Stimulated activated memory B cell treated with anti-CD40 and anti-IgM and Interleukin-4, amounts not matched to agents 10 μg/mL and 1 μg/mL and 100 μg/mL, for 72 hours (primary cell): ENCODE measurements at regions not wholly inside any gene's neighbourhood (a gene's known extent, or its start where the extent isn't known, plus 50 kb on each side); places are given as distances from the start of the nearest gene placed in this dataset.

Experiments used
- ATAC-seq: fragments of 150-1000 bp; cut with Tn5 transposase; 2 replicates; pipeline ENCODE4 v1.10.0; 2021
- H3K27ac Mint-ChIP-seq: one replicate; pipeline ENCODE4 v1.8.0; 2022; ENCODE audit warnings: mild to moderate bottlenecking, mixed read lengths
- H3K27me3 Mint-ChIP-seq: one replicate; pipeline ENCODE4 v1.8.0; 2022; ENCODE audit warnings: mixed read lengths
- H3K36me3 Mint-ChIP-seq: one replicate; pipeline ENCODE4 v1.8.0; 2022; ENCODE audit warnings: mixed read lengths
- H3K4me1 Mint-ChIP-seq: one replicate; pipeline ENCODE4 v1.8.0; 2022; ENCODE audit warnings: mixed read lengths
- H3K4me3 Mint-ChIP-seq: one replicate; pipeline ENCODE4 v1.8.0; 2022; ENCODE audit warnings: mild to moderate bottlenecking, moderate library complexity, mixed read lengths
- H3K9me3 Mint-ChIP-seq: one replicate; pipeline ENCODE4 v1.8.0; 2022; ENCODE audit warnings: mixed read lengths

GRCh38 chr20:56820984-56821383, 191.9 kb downstream of the TFAP2C start:
- H3K4me3 Mint-ChIP-seq, result no peak overlapping the region
- no peaks in the 10 kb centered on the region for H3K36me3 Mint-ChIP-seq
- peaks cover 9% of the 10 kb centered on the region for H3K9me3 Mint-ChIP-seq
- ATAC-seq, result no peak
- H3K27me3 Mint-ChIP-seq, result no peaks in the 10 kb centered on the region
- H3K27ac Mint-ChIP-seq, result no peak overlapping the region
- H3K4me1 Mint-ChIP-seq, result no peaks in the 10 kb centered on the region

DNA sequence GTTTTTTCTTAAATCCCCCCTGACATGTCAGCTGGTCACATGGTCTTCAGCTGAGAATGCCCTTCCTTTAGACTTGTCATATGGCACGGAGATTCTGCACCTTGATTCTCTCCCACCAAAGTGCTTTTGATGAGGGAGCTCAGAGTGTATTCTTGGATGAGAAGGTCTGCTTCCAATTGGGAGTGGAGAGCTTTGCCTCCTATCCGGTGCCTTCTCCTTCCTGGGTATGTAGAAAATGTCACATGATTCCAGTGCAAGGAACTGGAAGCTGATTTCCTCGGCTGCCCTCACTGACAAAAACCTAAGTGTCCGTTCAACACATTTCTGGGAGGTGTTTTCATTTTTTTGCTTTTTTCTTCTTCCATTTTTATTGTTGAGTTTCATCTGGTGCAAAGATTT, 197.2 kb downstream of the TFAP2C start:
- peaks cover 12% of the 10 kb centered on the region for H3K27me3 Mint-ChIP-seq
- H3K4me3 Mint-ChIP-seq, result no peak overlapping the region
- H3K4me1 Mint-ChIP-seq, result no peaks in the 10 kb centered on the region
- no peak overlapping the region for H3K27ac Mint-ChIP-seq
- H3K36me3 Mint-ChIP-seq, result no peaks in the 10 kb centered on the region
- no peak for ATAC-seq
- H3K9me3 Mint-ChIP-seq, result no peaks in the 10 kb centered on the region

- Mint-ChIP-seq H3K4me1 (no peaks in the 10 kb centered on the region), H3K4me3 (no peak overlapping the region), H3K27me3 (peaks cover 12% of the 10 kb centered on the region), H3K27ac (no peak overlapping the region), H3K9me3 (no peaks in the 10 kb centered on the region), H3K36me3 (no peaks in the 10 kb centered on the region)
- ATAC-seq, result no peak
These were observed 197.9 kb downstream of the TFAP2C start for GRCh38 chr20:56826705-56827665.

DNA sequence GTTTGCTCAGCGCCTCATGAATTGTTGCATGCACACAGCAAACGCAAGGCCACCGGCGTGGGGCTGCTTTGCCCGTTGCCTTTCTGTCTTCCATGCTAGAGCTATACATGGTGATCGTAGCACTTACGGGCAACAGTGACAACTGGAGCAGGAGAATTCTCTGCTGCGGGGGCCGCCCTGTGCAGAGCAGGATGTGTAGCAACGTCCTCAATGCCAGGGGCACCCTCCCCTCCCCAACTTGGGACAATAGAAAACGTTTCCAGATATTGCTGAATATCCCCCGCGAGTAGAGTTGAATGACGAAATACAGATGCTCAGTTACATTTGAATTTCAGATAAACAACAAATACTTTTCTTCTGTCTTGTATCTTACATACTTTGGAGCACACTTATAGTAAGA, 198.7 kb downstream of the TFAP2C start:
- no peak for ATAC-seq
- Mint-ChIP-seq H3K36me3 (no peaks in the 10 kb centered on the region), H3K27ac (no peak overlapping the region), H3K4me1 (no peaks in the 10 kb centered on the region), H3K27me3 (peaks cover 12% of the 10 kb centered on the region), H3K4me3 (no peak overlapping the region), H3K9me3 (no peaks in the 10 kb centered on the region)

DNA sequence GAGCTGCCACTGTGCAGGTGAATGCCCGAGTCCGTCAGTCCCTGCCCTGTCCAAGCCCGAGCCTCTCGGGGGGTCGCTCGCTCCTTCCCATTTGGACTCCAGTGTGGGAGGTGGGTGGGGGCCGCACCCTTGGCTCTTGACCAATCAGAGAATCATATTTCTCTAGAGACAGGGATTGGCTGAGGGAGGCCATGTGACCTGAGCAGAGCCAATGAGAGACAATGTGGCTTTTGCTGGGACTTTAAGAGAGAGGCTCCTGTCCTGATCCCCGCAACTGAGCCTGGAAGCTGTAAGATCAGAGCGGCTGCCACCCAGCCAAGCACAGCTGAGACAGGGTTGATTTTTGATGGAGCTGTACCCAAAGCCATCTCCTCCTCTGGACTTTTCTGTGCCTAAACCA, 199.3 kb downstream of the TFAP2C start:
- H3K4me3 Mint-ChIP-seq, result no peak overlapping the region
- H3K36me3 Mint-ChIP-seq, result no peaks in the 10 kb centered on the region
- no peaks in the 10 kb centered on the region for H3K4me1 Mint-ChIP-seq
- no peak for ATAC-seq
- H3K27me3 Mint-ChIP-seq, result peaks cover 12% of the 10 kb centered on the region
- no peaks in the 10 kb centered on the region for H3K9me3 Mint-ChIP-seq
- no peak overlapping the region for H3K27ac Mint-ChIP-seq

DNA sequence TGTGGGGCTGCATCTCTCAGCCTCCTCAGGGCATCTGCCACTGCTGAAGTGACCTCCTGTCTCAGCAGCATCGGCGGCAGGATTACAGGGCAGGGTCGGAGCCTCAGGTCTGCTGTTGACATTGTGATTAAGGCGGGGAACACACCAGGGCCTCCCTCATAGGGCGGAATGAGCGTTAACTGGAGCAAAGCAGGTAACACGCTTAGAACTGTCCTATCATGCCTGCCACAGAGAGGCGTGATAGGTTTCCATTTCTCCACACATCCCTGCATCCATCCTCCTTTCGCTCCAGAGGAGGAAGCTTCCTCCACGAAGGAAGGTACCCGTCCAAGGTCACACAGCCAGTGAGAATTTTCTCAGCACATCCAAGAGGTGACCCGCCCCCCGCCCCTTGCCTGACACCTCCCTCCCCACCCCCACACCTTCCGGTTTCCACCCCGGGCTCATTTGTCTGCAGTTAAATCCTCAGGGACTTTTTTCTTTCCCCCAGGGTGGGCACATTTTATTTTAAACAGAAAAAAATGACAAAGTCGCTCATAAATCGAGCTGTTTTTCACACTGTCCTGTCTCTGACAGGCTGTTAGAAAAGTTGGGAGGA, 200.8 kb downstream of the TFAP2C start:
- H3K27ac Mint-ChIP-seq, result no peak overlapping the region
- H3K4me3 Mint-ChIP-seq, result no peak overlapping the region
- no peaks in the 10 kb centered on the region for H3K9me3 Mint-ChIP-seq

DNA sequence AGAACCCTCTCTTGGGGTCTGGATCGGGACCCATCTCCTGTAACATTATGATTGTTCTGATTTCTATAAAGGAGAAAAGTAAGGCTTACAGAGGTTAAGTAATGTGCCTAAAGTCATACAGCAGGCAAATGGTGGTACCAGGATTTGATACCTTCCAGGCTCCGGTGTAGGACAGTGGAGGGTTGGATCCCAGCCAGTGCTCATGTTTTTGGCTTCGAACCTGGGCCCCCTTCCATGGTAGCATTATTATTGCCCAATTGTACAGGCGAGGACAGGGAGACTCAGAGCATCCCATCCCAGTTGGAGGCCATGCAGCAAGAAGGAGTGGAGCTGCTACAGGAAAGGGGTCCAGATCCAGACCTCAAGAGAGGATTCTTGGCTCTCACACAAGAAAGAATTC, 202.7 kb downstream of the TFAP2C start:
- Mint-ChIP-seq H3K36me3 (no peaks in the 10 kb centered on the region), H3K27ac (no peak overlapping the region), H3K9me3 (no peaks in the 10 kb centered on the region), H3K4me3 (no peak overlapping the region), H3K4me1 (no peaks in the 10 kb centered on the region), H3K27me3 (peaks cover 12% of the 10 kb centered on the region)
- ATAC-seq, result no peak

More for the DNA sequence above, 200.8 kb downstream of the TFAP2C start:
- Mint-ChIP-seq H3K4me1 (no peaks in the 10 kb centered on the region), H3K36me3 (no peaks in the 10 kb centered on the region), H3K27me3 (peaks cover 12% of the 10 kb centered on the region)
- ATAC-seq, result no peak

DNA sequence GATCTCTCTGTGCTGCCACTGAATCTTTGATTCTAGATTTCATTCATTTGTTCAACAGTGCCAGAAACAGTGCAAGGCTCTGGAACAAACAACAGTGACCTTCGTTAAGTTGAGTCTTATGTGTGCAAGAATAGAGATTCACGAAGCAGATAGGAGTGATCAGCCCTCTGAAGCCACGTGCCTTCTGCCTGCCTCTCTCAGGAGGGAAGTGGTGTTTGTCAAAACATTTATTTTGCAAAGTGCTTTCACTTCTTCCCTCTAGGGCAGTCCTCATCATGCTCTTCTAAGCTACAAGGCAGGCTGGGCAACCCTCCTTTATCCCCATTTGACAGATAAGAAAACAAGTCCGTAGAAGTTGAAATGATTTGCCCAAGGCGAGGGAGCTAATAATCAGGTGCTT, 204.3 kb downstream of the TFAP2C start:
- Mint-ChIP-seq H3K27me3 (peaks cover 12% of the 10 kb centered on the region), H3K36me3 (no peaks in the 10 kb centered on the region), H3K4me3 (no peak overlapping the region), H3K9me3 (no peaks in the 10 kb centered on the region), H3K4me1 (no peaks in the 10 kb centered on the region), H3K27ac (no peak overlapping the region)
- ATAC-seq, result no peak

GRCh38 chr20:56835829-56836550, 206.9 kb downstream of the TFAP2C start:
- H3K27me3 Mint-ChIP-seq, result no peaks in the 10 kb centered on the region
- no peaks in the 10 kb centered on the region for H3K36me3 Mint-ChIP-seq
- peaks cover 9% of the 10 kb centered on the region for H3K9me3 Mint-ChIP-seq
- no peak overlapping the region for H3K27ac Mint-ChIP-seq
- no peak for ATAC-seq
- H3K4me3 Mint-ChIP-seq, result no peak overlapping the region
- H3K4me1 Mint-ChIP-seq, result no peaks in the 10 kb centered on the region

GRCh38 chr20:56839222-56839621, 210.1 kb downstream of the TFAP2C start:
- no peaks in the 10 kb centered on the region for H3K36me3 Mint-ChIP-seq
- no peak overlapping the region for H3K27ac Mint-ChIP-seq
- H3K4me3 Mint-ChIP-seq, result no peak overlapping the region
- H3K27me3 Mint-ChIP-seq, result no peaks in the 10 kb centered on the region
- no peak for ATAC-seq
- no peaks in the 10 kb centered on the region for H3K4me1 Mint-ChIP-seq
- peaks cover 9% of the 10 kb centered on the region for H3K9me3 Mint-ChIP-seq

DNA sequence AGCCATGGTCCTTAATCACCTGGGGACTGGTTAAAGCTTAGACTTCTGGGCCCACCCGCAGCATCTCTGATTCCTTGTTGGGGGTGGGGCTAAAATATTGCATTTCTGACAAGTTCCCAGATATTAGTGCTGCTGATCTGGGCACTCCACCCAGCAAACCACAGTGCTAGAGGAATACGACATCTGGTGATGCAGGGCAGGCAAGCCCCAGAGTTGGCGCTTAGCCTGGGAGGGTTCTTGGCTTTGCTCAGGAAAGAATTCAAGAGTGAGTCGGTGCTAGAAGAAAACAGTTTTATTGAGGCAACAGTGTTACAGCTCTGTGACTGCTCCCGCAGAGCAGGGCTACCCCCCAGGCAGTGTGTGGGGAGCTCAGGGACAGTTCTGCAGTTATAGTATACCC, 210.7 kb downstream of the TFAP2C start:
- Mint-ChIP-seq H3K27me3 (no peaks in the 10 kb centered on the region), H3K4me1 (no peaks in the 10 kb centered on the region), H3K36me3 (no peaks in the 10 kb centered on the region), H3K9me3 (peaks cover 9% of the 10 kb centered on the region), H3K27ac (no peak overlapping the region), H3K4me3 (no peak overlapping the region)
- ATAC-seq, result no peak

GRCh38 chr20:56840716-56841261, 211.7 kb downstream of the TFAP2C start:
- Mint-ChIP-seq H3K27me3 (no peaks in the 10 kb centered on the region), H3K4me3 (no peak overlapping the region), H3K4me1 (no peaks in the 10 kb centered on the region), H3K9me3 (peaks cover 9% of the 10 kb centered on the region), H3K27ac (no peak overlapping the region), H3K36me3 (no peaks in the 10 kb centered on the region)
- ATAC-seq, result no peak

GRCh38 chr20:56841346-56841908, 212.3 kb downstream of the TFAP2C start:
- peaks cover 9% of the 10 kb centered on the region for H3K9me3 Mint-ChIP-seq
- H3K4me3 Mint-ChIP-seq, result no peak overlapping the region
- H3K36me3 Mint-ChIP-seq, result no peaks in the 10 kb centered on the region
- no peak overlapping the region for H3K27ac Mint-ChIP-seq
- H3K4me1 Mint-ChIP-seq, result no peaks in the 10 kb centered on the region
- no peak for ATAC-seq
- H3K27me3 Mint-ChIP-seq, result no peaks in the 10 kb centered on the region

DNA sequence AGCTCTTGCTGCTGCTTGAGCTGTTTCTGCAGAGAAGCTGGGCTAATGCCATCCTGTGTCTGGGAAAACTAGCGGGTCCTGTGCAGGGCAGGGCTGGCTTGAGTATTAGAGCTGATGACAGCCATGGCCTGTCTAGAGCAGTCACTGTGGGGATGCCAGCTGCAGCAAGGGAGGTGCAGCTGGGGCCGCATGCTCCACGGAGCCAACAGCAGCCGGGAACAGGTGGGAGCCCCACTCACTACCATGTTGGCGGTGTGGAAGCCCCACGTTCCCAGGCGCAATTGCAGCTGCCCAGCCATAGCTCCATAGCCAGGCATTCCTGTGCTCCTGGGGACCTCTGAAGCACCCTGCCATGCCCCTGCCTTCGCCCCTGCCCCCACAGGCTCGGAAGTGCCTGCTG, 212.9 kb downstream of the TFAP2C start:
- no peak for ATAC-seq
- peaks cover 9% of the 10 kb centered on the region for H3K9me3 Mint-ChIP-seq
- H3K4me3 Mint-ChIP-seq, result no peak overlapping the region
- no peaks in the 10 kb centered on the region for H3K27me3 Mint-ChIP-seq
- H3K27ac Mint-ChIP-seq, result no peak overlapping the region
- no peaks in the 10 kb centered on the region for H3K4me1 Mint-ChIP-seq
- no peaks in the 10 kb centered on the region for H3K36me3 Mint-ChIP-seq

- H3K4me3 Mint-ChIP-seq, result no peak overlapping the region
These were observed 214.3 kb downstream of the TFAP2C start for GRCh38 chr20:56843386-56843785.

More at GRCh38 chr20:56843386-56843785, 214.3 kb downstream of the TFAP2C start:
- no peak for ATAC-seq
- Mint-ChIP-seq H3K36me3 (no peaks in the 10 kb centered on the region), H3K9me3 (peaks cover 9% of the 10 kb centered on the region), H3K4me1 (no peaks in the 10 kb centered on the region), H3K27ac (no peak overlapping the region), H3K27me3 (no peaks in the 10 kb centered on the region)
